Neural cell (in vitro differentiated cells): ENCODE measurements at regions not wholly inside any gene's neighbourhood (a gene's known extent, or its start where the extent isn't known, plus 50 kb on each side); places are given as distances from the start of the nearest gene placed in this dataset.

Experiments
- EZH2 ChIP-seq: fragments of 200-600, 300-800 bp; shearing (Covaris generic), sonication (generic); IDR thresholded peaks from 2 replicates; pipeline ENCODE4 v1.6.1; 2014; ENCODE audit warnings: antibody characterized with exemption, low read length, borderline replicate concordance, mild to moderate bottlenecking; ENCODE audit not compliant: insufficient read depth, poor library complexity, severe bottlenecking
- RAD21 ChIP-seq: fragments of 450-650 bp; conservative IDR thresholded peaks from 2 replicates; pipeline ENCODE4 v1.6.1; 2014; ENCODE audit warnings: antibody characterized with exemption, mild to moderate bottlenecking, moderate library complexity
- TF ChIP-seq, protein P1 (sequence below): fragments of 450-650 bp; IDR thresholded peaks from 2 replicates; pipeline ENCODE4 v1.5.1; 2014; ENCODE audit warnings: antibody characterized with exemption, mild to moderate bottlenecking, moderate library complexity; ENCODE audit not compliant: poor library complexity, severe bottlenecking

DNA sequence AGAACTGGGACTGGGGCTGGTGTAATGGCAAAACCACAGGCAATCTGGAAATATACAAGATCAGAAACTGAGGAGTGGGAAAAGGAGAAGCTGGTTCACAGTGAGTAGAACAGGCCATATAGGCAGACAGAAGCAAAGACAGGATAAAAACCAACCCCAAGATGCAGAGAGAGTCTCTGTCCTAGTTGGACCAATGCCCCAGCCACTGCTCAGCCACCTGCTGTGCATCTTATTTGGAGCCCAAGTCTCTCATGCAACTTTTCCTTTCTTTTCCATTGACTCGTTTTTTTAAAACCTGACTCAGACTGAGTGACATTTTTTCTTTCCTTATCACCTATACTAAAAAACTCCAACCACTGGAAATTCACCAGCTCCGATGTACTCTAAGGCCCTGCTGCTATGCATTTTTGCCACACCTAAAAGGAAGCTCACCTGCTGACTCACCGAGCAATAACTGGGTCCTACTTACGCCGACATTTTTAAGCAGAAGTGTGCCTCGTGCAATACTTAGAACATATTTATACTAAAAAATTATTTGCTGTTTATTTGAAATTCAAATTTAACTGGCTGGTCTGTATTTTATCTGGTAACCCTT, 100.8 kb upstream of the XYLT1 start:
- TF ChIP-seq RAD21, result no peak
- TF ChIP-seq, protein P1, sequence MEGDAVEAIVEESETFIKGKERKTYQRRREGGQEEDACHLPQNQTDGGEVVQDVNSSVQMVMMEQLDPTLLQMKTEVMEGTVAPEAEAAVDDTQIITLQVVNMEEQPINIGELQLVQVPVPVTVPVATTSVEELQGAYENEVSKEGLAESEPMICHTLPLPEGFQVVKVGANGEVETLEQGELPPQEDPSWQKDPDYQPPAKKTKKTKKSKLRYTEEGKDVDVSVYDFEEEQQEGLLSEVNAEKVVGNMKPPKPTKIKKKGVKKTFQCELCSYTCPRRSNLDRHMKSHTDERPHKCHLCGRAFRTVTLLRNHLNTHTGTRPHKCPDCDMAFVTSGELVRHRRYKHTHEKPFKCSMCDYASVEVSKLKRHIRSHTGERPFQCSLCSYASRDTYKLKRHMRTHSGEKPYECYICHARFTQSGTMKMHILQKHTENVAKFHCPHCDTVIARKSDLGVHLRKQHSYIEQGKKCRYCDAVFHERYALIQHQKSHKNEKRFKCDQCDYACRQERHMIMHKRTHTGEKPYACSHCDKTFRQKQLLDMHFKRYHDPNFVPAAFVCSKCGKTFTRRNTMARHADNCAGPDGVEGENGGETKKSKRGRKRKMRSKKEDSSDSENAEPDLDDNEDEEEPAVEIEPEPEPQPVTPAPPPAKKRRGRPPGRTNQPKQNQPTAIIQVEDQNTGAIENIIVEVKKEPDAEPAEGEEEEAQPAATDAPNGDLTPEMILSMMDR, result no peak
- TF ChIP-seq EZH2, result no peak
